ENCODE measurements at regions not wholly inside any gene's neighbourhood (a gene's known extent, or its start where the extent isn't known, plus 50 kb on each side); places are given as distances from the start of the nearest gene placed in this dataset.

- peaks cover 22% of the 10 kb centered on the region for H3K4me1 ChIP-seq (ENCODE audit: insufficient read depth, low read length, poor library complexity, severe bottlenecking)
- intact Hi-C loops (cut with micrococcal nuclease; ENCODE audit: unreplicated experiment): no loop called here
- H3K36me3 ChIP-seq (ENCODE audit: insufficient read depth, low read length): peaks cover 6% of the 10 kb centered on the region; the same call in 1 of the 2 replicates
- no peaks in the 10 kb centered on the region for H3K9me2 ChIP-seq (ENCODE audit: insufficient read depth, low read length)
- BruUV-seq (replicated peaks): no TSS peak
- no peaks in the 10 kb centered on the region for H4K20me1 ChIP-seq (ENCODE audit: insufficient read depth, low read length)
- no peak for TF ChIP-seq EZH2phosphoT487 (IDR thresholded peaks at IDR 0.05; ENCODE audit: borderline replicate concordance, low read depth, low read length)
- TF ChIP-seq, protein P1, sequence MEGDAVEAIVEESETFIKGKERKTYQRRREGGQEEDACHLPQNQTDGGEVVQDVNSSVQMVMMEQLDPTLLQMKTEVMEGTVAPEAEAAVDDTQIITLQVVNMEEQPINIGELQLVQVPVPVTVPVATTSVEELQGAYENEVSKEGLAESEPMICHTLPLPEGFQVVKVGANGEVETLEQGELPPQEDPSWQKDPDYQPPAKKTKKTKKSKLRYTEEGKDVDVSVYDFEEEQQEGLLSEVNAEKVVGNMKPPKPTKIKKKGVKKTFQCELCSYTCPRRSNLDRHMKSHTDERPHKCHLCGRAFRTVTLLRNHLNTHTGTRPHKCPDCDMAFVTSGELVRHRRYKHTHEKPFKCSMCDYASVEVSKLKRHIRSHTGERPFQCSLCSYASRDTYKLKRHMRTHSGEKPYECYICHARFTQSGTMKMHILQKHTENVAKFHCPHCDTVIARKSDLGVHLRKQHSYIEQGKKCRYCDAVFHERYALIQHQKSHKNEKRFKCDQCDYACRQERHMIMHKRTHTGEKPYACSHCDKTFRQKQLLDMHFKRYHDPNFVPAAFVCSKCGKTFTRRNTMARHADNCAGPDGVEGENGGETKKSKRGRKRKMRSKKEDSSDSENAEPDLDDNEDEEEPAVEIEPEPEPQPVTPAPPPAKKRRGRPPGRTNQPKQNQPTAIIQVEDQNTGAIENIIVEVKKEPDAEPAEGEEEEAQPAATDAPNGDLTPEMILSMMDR (conservative IDR thresholded peaks at IDR 0.05; ENCODE audit: low read length): no peak
- H3K27ac ChIP-seq (ENCODE audit: low read depth, low read length, poor library complexity, severe bottlenecking): no peak overlapping the region
- H3K79me2 ChIP-seq (ENCODE audit: insufficient read depth, low read depth, low read length): no peaks in the 10 kb centered on the region
- peak overlapping the region; percentile 69 for H3K4me2 ChIP-seq (ENCODE audit: low read length)
- no peak overlapping the region for H3K4me3 ChIP-seq (ENCODE audit: low read depth, low read length, poor library complexity, severe bottlenecking)
- CTCF ChIA-PET (ENCODE audit: unreplicated experiment): interaction anchor here (0.8 to 1.2 kb wide), 2 partner anchors 25 to 33 kb away, joined by 3 read pairs; no protein-coding TSS in a partner anchor
- peak overlapping the region; percentile 24; the same call in 1 of the 2 replicates for H2AFZ ChIP-seq (ENCODE audit: low read length)
- no peak for DNase-seq (ENCODE audit: low spot score)
- peaks cover 16% of the 10 kb centered on the region for H3K9me3 ChIP-seq (ENCODE audit: low read length)
- POLR2A ChIA-PET: interaction anchor here (1.5 to 2.6 kb wide), 3 partner anchors 11 to 551 kb away, joined by 3 to 16 read pairs (median 5); no protein-coding TSS in a partner anchor
These were observed 447.4 kb downstream of the COG6 start for GRCh38 chr13:40102854-40103253.

DNA sequence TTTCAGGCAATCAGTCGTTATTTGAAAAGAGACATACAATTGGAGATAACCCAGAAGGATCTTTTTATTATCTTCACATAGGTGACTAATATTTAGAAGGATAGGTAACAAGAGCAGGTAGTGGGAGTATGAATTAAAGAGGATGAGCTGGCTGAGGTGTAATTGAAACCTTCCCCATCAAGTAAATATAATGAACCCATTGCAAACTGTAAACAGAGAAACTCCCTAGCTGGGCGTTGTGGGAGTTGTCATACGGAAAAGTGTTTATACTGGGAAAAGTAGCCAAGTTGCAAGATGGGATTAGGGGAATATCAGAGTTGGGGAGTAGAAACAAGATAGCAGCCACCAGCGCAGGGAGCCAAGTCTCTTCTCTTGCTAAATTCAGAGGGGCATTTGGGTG is 448.4 kb downstream of the COG6 start:
- H3K27ac ChIP-seq (ENCODE audit: low read depth, low read length, poor library complexity, severe bottlenecking): no peak overlapping the region
- CTCF ChIA-PET (ENCODE audit: unreplicated experiment): no interaction called here

DNA sequence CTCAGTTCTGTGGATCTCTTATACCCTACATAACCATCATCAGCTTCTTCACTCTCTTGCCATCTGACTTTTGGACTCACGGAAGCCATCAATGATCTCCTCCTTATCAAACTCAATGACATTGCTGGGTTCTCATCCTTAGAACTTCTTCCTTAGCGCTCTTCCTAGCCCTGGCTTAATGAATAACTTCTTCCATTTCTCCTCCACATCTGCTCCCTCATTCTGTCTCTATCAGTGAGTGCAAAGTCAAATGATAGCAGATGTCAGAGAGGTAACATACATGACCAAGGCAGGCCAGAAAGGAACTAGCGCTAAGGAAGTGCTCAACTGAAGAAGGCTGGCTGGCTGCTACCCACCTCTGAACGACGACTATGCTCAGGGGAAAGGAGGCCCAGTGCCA is 449.8 kb downstream of the COG6 start:
- Histone ChIP-seq H3K36me3 (ENCODE audit: insufficient read depth, low read length) (no peaks in the 10 kb centered on the region; the same call in 1 of the 2 replicates), H3K9me2 (ENCODE audit: insufficient read depth, low read length) (no peaks in the 10 kb centered on the region), H3K4me1 (ENCODE audit: insufficient read depth, low read length, poor library complexity, severe bottlenecking) (peaks cover 22% of the 10 kb centered on the region), H3K9me3 (ENCODE audit: low read length) (peaks cover under 1% of the 10 kb centered on the region; the same call in 1 of the 2 replicates), H3K4me2 (ENCODE audit: low read length) (no peak overlapping the region), H3K79me2 (ENCODE audit: insufficient read depth, low read depth, low read length) (no peaks in the 10 kb centered on the region), H3K4me3 (ENCODE audit: low read depth, low read length, poor library complexity, severe bottlenecking) (no peak overlapping the region), H3K27ac (ENCODE audit: low read depth, low read length, poor library complexity, severe bottlenecking) (no peak overlapping the region), H2AFZ (ENCODE audit: low read length) (no peak overlapping the region), H4K20me1 (ENCODE audit: insufficient read depth, low read length) (no peaks in the 10 kb centered on the region)
- no peak for DNase-seq (ENCODE audit: low spot score)
- intact Hi-C loops (cut with micrococcal nuclease; ENCODE audit: unreplicated experiment): no loop called here
- CTCF ChIA-PET (ENCODE audit: unreplicated experiment): no interaction called here
- POLR2A ChIA-PET: no interaction called here
- no TSS peak for BruUV-seq (replicated peaks)
- TF ChIP-seq, protein P1 (conservative IDR thresholded peaks at IDR 0.05; ENCODE audit: low read length): no peak
- no peak for TF ChIP-seq EZH2phosphoT487 (IDR thresholded peaks at IDR 0.05; ENCODE audit: borderline replicate concordance, low read depth, low read length)

More for the DNA sequence above, 448.4 kb downstream of the COG6 start:
- intact Hi-C loops (cut with micrococcal nuclease; ENCODE audit: unreplicated experiment): no loop called here
- Histone ChIP-seq H3K9me2 (ENCODE audit: insufficient read depth, low read length) (no peaks in the 10 kb centered on the region), H3K4me1 (ENCODE audit: insufficient read depth, low read length, poor library complexity, severe bottlenecking) (peaks cover 22% of the 10 kb centered on the region), H4K20me1 (ENCODE audit: insufficient read depth, low read length) (no peaks in the 10 kb centered on the region), H3K79me2 (ENCODE audit: insufficient read depth, low read depth, low read length) (no peaks in the 10 kb centered on the region), H3K36me3 (ENCODE audit: insufficient read depth, low read length) (peaks cover 6% of the 10 kb centered on the region; the same call in 1 of the 2 replicates), H2AFZ (ENCODE audit: low read length) (no peak overlapping the region), H3K4me3 (ENCODE audit: low read depth, low read length, poor library complexity, severe bottlenecking) (no peak overlapping the region), H3K9me3 (ENCODE audit: low read length) (peaks cover 14% of the 10 kb centered on the region), H3K4me2 (ENCODE audit: low read length) (no peak overlapping the region)
- DNase-seq (ENCODE audit: low spot score): no peak
- BruUV-seq (replicated peaks): no TSS peak
- POLR2A ChIA-PET: no interaction called here
- TF ChIP-seq EZH2phosphoT487 (IDR thresholded peaks at IDR 0.05; ENCODE audit: borderline replicate concordance, low read depth, low read length): no peak
- TF ChIP-seq, protein P1 (conservative IDR thresholded peaks at IDR 0.05; ENCODE audit: low read length): no peak
